ENCODE measurements at regions not wholly inside any gene's neighbourhood (a gene's known extent, or its start where the extent isn't known, plus 50 kb on each side); places are given as distances from the start of the nearest gene placed in this dataset.

GRCh38 chr13:74978591-74978990 lies 503.4 kb downstream of the TBC1D4 start:
- Histone ChIP-seq H3K27ac (ENCODE audit: extremely low read depth, low read depth, low read length) (no peak overlapping the region), H3K9me1 (ENCODE audit: control insufficient read depth, insufficient read depth, low read length) (no peaks in the 10 kb centered on the region), H3K36me3 (ENCODE audit: control insufficient read depth, insufficient read depth, low read length) (no peaks in the 10 kb centered on the region), H3K79me2 (ENCODE audit: control insufficient read depth, insufficient read depth, low read length) (no peaks in the 10 kb centered on the region), H3K9ac (ENCODE audit: insufficient read depth in 1 of 2, low read depth in 2 of 2, low read length in 2 of 2) (no peak overlapping the region), H3K9me3 (replicated peaks; ENCODE audit: control insufficient read depth, insufficient read depth, low read depth, low read length) (no peaks in the 10 kb centered on the region), H3K4me3 (no peak overlapping the region), H3K4me1 (replicated peaks in 1 of 2; ENCODE audit: control insufficient read depth in 2 of 2, insufficient read depth in 2 of 2, low read length in 2 of 2) (no peaks in the 10 kb centered on the region), H2AFZ (ENCODE audit: low read depth, low read length) (no peak overlapping the region), H4K20me1 (replicated peaks; ENCODE audit: control insufficient read depth, insufficient read depth, low read length) (no peaks in the 10 kb centered on the region), H3K27me3 (ENCODE audit: control insufficient read depth in 2 of 2, insufficient read depth in 2 of 2, low read length in 2 of 2) (no peaks in the 10 kb centered on the region), H3K4me2 (ENCODE audit: insufficient read depth, low read length) (no peak overlapping the region)
- WGBS (ENCODE audit: insufficient coverage, low coverage, missing lambda C conversion rate), result 7% methylated on average over 4 of the region's 6 CpGs
- no TSS peak for BruUV-seq (replicated peaks)
- DNase-seq (ENCODE audit: extremely low read depth in 1 of 4, low spot score in 3 of 4) (no peak), ATAC-seq (no peak), FAIRE-seq (no peak)
- TF ChIP-seq CC2D1A (IDR thresholded peaks at IDR 0.05) (no peak), CCNT2 (IDR thresholded peaks at IDR 0.05; ENCODE audit: borderline replicate concordance, extremely low read depth, insufficient read length, low read depth, low read length) (no peak), TCFL5 (CRISPR knock-in tag; conservative IDR thresholded peaks at IDR 0.05) (no peak), U2AF2 (optimal IDR thresholded peaks at IDR 0.05; ENCODE audit: low read depth, low read length) (no peak), HMG20B (CRISPR knock-in tag; IDR thresholded peaks at IDR 0.05) (no peak), JUND (IDR thresholded peaks at IDR 0.05; ENCODE audit: borderline replicate concordance, low read depth, low read length) (no peak), JUND (tag; IDR thresholded peaks at IDR 0.05; ENCODE audit: borderline replicate concordance, low read depth, low read length) (no peak), DACH1 (IDR thresholded peaks at IDR 0.05; ENCODE audit: partially characterized antibody) (no peak), TAF9B (IDR thresholded peaks at IDR 0.05; ENCODE audit: partially characterized antibody) (no peak), DIDO1 (tag; IDR thresholded peaks at IDR 0.05; ENCODE audit: low read depth) (no peak), SMAD2 (IDR thresholded peaks at IDR 0.05; ENCODE audit: low read depth, low read length) (no peak), TAF1 (IDR thresholded peaks at IDR 0.05; ENCODE audit: control insufficient read depth, extremely low read depth, insufficient read depth, low read length, severe bottlenecking) (no peak), ZNF316 (IDR thresholded peaks at IDR 0.05) (no peak), EHMT2 (IDR thresholded peaks at IDR 0.05) (no peak), CBX8 (IDR thresholded peaks at IDR 0.05; ENCODE audit: borderline replicate concordance, extremely low read depth, low read depth, low read length, poor library complexity, severe bottlenecking) (no peak), ZBTB1 (CRISPR knock-in tag; IDR thresholded peaks at IDR 0.05; ENCODE audit: borderline replicate concordance, low read depth) (no peak), TBL1XR1 (IDR thresholded peaks at IDR 0.05; ENCODE audit: low read length in 2 of 2) (no peak), U2AF1 (optimal IDR thresholded peaks at IDR 0.05; ENCODE audit: low read depth, low read length) (no peak)
- TF ChIP-seq, protein P1, sequence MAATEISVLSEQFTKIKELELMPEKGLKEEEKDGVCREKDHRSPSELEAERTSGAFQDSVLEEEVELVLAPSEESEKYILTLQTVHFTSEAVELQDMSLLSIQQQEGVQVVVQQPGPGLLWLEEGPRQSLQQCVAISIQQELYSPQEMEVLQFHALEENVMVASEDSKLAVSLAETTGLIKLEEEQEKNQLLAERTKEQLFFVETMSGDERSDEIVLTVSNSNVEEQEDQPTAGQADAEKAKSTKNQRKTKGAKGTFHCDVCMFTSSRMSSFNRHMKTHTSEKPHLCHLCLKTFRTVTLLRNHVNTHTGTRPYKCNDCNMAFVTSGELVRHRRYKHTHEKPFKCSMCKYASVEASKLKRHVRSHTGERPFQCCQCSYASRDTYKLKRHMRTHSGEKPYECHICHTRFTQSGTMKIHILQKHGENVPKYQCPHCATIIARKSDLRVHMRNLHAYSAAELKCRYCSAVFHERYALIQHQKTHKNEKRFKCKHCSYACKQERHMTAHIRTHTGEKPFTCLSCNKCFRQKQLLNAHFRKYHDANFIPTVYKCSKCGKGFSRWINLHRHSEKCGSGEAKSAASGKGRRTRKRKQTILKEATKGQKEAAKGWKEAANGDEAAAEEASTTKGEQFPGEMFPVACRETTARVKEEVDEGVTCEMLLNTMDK (IDR thresholded peaks at IDR 0.05; ENCODE audit: borderline replicate concordance, insufficient read depth, low read depth, low read length, poor library complexity, severe bottlenecking), result no peak
- ChIA-PET CTCF (ENCODE audit: low intra/inter-chr PET ratio) (no interaction called here), POLR2A (interaction anchor here (0.8 kb wide), 1 partner anchor 11 kb away, joined by 3 read pairs; no protein-coding TSS in a partner anchor)
- in situ Hi-C loops (cut with MboI), result no loop called here
- intact Hi-C loops (cut with micrococcal nuclease), result no loop called here

All from K562 (cell line).